ENCODE measurements at regions not wholly inside any gene's neighbourhood (a gene's known extent, or its start where the extent isn't known, plus 50 kb on each side); places are given as distances from the start of the nearest gene placed in this dataset.

DNA sequence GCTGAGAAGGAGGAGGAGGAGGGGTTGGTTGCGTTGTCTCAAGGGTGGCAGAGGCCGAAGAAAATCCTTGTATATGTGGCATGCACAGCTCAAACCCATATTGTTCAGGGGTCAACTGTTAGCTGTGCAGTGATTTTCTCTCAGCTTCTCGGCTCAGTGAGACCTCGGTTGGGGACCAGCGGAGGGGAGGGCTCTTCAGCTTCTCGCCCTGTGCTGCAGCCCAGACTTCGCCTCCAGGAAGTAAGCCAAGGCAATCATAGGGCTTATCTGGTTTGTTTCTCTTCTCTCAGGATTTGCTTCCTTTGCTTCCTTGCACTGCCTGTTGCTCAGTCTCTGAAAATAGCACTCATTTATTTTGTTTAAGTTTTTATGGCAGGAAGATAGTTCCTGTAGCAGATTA is 85.5 kb downstream of the SOWAHC start:
- Histone ChIP-seq H4K8ac (ENCODE audit: low read depth in 2 of 2, low read length in 2 of 2) (no peak overlapping the region), H4K20me1 (ENCODE audit: insufficient read depth, low read length) (no peaks in the 10 kb centered on the region), H2AFZ (replicated peaks; ENCODE audit: low read length, poor library complexity) (peak overlapping the region; percentile 47), H3K14ac (replicated peaks; ENCODE audit: low read depth, low read length) (no peak overlapping the region), H3K79me1 (ENCODE audit: low read depth in 1 of 2, low read length in 2 of 2) (no peaks in the 10 kb centered on the region), H3K9me3 (ENCODE audit: control insufficient read depth, insufficient read depth, low read length) (no peaks in the 10 kb centered on the region; the same call in 1 of the 2 replicates), H4K5ac (ENCODE audit: low read depth, low read length) (no peak overlapping the region), H3K27me3 (ENCODE audit: control insufficient read depth, insufficient read depth, low read length) (peaks cover 4% of the 10 kb centered on the region), H3K9ac (ENCODE audit: low read depth, low read length) (no peak overlapping the region), H3K9me1 (ENCODE audit: insufficient read depth, low read length) (peaks cover 3% of the 10 kb centered on the region), H4K91ac (ENCODE audit: insufficient read depth, low read depth, low read length) (no peak overlapping the region), H3K4me1 (ENCODE audit: control insufficient read depth, insufficient read depth, low read length) (peaks cover 5% of the 10 kb centered on the region), H3K4ac (ENCODE audit: low read depth, low read length) (no peak overlapping the region), H2BK20ac (ENCODE audit: low read depth, low read length) (no peak overlapping the region), H3K18ac (ENCODE audit: low read depth, low read length) (no peak overlapping the region), H2AK9ac (replicated peaks; ENCODE audit: low read depth, low read length, poor library complexity) (peak overlapping the region; percentile 31), H2BK15ac (ENCODE audit: low read depth, low read length) (no peak overlapping the region), H3K4me2 (ENCODE audit: low read depth, low read length) (peak overlapping the region; percentile 34), H3K4me3 (ENCODE audit: insufficient read depth, low read depth, low read length) (no peak overlapping the region), H2BK5ac (ENCODE audit: low read depth, low read length, poor library complexity, severe bottlenecking) (no peak overlapping the region), H3K56ac (ENCODE audit: extremely low read depth, insufficient read depth, low read length) (no peak overlapping the region), H3K23ac (ENCODE audit: low read depth, low read length) (no peak overlapping the region), H3K36me3 (ENCODE audit: control insufficient read depth, insufficient read depth, low read length) (no peaks in the 10 kb centered on the region), H3K27ac (ENCODE audit: insufficient read depth, low read length) (no peak overlapping the region), H2AK5ac (ENCODE audit: low read depth, low read length) (no peak overlapping the region), H2BK120ac (ENCODE audit: low read depth, low read length) (no peak overlapping the region)
- ATAC-seq (ENCODE audit: low read depth) (peak; percentile 61), DNase-seq (no peak)
- WGBS, 2 experiments (ENCODE audit: extremely low coverage in 2 of 2, insufficient read length in 1 of 2) = 32% methylated on average over 4 of the region's 7 CpGs; no CpG with 5 or more reads in 1 of the 2 experiments
- TF ChIP-seq MAZ (IDR thresholded peaks at IDR 0.05; ENCODE audit: borderline replicate concordance, low read depth, low read length) = no peak
- no peak for TF ChIP-seq ELK1 (IDR thresholded peaks at IDR 0.05; ENCODE audit: borderline replicate concordance, low read depth, low read length)
- no peak for TF ChIP-seq RAD21 (IDR thresholded peaks at IDR 0.05; ENCODE audit: low read length)
- no peak for TF ChIP-seq POLR2A (IDR thresholded peaks at IDR 0.05; ENCODE audit: low read depth, low read length)
- TF ChIP-seq CEBPB (IDR thresholded peaks at IDR 0.05; ENCODE audit: low read depth, low read length) = no peak
- TF ChIP-seq BHLHE40 (IDR thresholded peaks at IDR 0.05; ENCODE audit: low read depth, low read length) = no peak
- no peak for TF ChIP-seq MXI1 (IDR thresholded peaks at IDR 0.05; ENCODE audit: borderline replicate concordance, low read depth, low read length)
- TF ChIP-seq NFE2L2 (IDR thresholded peaks at IDR 0.05; ENCODE audit: low read depth, low read length) = no peak
- no peak for TF ChIP-seq RFX5 (IDR thresholded peaks at IDR 0.05; ENCODE audit: low read depth, low read length)
- TF ChIP-seq RCOR1 (IDR thresholded peaks at IDR 0.05; ENCODE audit: insufficient replicate concordance, low read length) = no peak
- TF ChIP-seq, protein P1, sequence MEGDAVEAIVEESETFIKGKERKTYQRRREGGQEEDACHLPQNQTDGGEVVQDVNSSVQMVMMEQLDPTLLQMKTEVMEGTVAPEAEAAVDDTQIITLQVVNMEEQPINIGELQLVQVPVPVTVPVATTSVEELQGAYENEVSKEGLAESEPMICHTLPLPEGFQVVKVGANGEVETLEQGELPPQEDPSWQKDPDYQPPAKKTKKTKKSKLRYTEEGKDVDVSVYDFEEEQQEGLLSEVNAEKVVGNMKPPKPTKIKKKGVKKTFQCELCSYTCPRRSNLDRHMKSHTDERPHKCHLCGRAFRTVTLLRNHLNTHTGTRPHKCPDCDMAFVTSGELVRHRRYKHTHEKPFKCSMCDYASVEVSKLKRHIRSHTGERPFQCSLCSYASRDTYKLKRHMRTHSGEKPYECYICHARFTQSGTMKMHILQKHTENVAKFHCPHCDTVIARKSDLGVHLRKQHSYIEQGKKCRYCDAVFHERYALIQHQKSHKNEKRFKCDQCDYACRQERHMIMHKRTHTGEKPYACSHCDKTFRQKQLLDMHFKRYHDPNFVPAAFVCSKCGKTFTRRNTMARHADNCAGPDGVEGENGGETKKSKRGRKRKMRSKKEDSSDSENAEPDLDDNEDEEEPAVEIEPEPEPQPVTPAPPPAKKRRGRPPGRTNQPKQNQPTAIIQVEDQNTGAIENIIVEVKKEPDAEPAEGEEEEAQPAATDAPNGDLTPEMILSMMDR (conservative IDR thresholded peaks at IDR 0.05; ENCODE audit: low read depth, low read length) = no peak
- no peak for TF ChIP-seq MAFK (IDR thresholded peaks at IDR 0.05; ENCODE audit: low read depth, low read length)
- no TSS peak for BruUV-seq (replicated peaks)
- ChIA-PET CTCF (interaction anchor here (0.6 to 1.2 kb wide), 2 partner anchors 105 to 153 kb away, joined by 3 read pairs; no protein-coding TSS in a partner anchor), POLR2A (ENCODE audit: unreplicated experiment) (no interaction called here)
- dilution Hi-C loops (cut with HindIII; ENCODE audit: low sequenced_read_pairs, unreplicated experiment) = no loop called here
- intact Hi-C loops (cut with micrococcal nuclease) = loop anchor here (10.0 kb wide), 1 partner anchor 145 kb away; no protein-coding TSS in a partner anchor
- in situ Hi-C loops (cut with MboI; ENCODE audit: low sequenced_read_pairs) = no loop called here

All from IMR-90 (cell line).